Trophoblast cell (in vitro differentiated cells and primary cell): ENCODE measurements at regions not wholly inside any gene's neighbourhood (a gene's known extent, or its start where the extent isn't known, plus 50 kb on each side); places are given as distances from the start of the nearest gene placed in this dataset.

Experiments used
- DNase-seq, 2 donors: peaks; one replicate each; pipeline ENCODE4 v3.0.0-alpha.2; 2016
- H2AFZ ChIP-seq: 2 replicates; pipeline ENCODE4 v1.6.1; 2013; ENCODE audit warnings: low read length, moderate library complexity, mild to moderate bottlenecking; ENCODE audit not compliant: insufficient read depth, poor library complexity
- H2AK5ac ChIP-seq: 2 replicates; pipeline ENCODE4 v1.6.1; 2013; ENCODE audit warnings: mild to moderate bottlenecking, low read length
- H2BK120ac ChIP-seq: 2 replicates; pipeline ENCODE4 v1.6.1; 2013; ENCODE audit warnings: low read length, mild to moderate bottlenecking, moderate library complexity; ENCODE audit not compliant: insufficient read depth, poor library complexity
- H2BK12ac ChIP-seq: 2 replicates; pipeline ENCODE4 v1.6.1; 2013; ENCODE audit warnings: mild to moderate bottlenecking, low read length, moderate library complexity
- H2BK5ac ChIP-seq: 2 replicates; pipeline ENCODE4 v1.6.1; 2013; ENCODE audit warnings: low read length, low read depth, moderate library complexity, mild to moderate bottlenecking; ENCODE audit not compliant: poor library complexity
- H3K14ac ChIP-seq: 2 replicates; pipeline ENCODE4 v1.6.1; 2013; ENCODE audit warnings: mild to moderate bottlenecking, low read length
- H3K18ac ChIP-seq: 2 replicates; pipeline ENCODE4 v1.6.1; 2013; ENCODE audit warnings: mild to moderate bottlenecking, low read length
- H3K23ac ChIP-seq: 2 replicates; pipeline ENCODE4 v1.6.1; 2013; ENCODE audit warnings: low read length
- H3K27ac ChIP-seq: 2 replicates; pipeline ENCODE4 v1.5.1; 2013; ENCODE audit warnings: low read depth, mild to moderate bottlenecking, inconsistent platforms, low read length, moderate library complexity
- H3K27me3 ChIP-seq: 2 replicates; pipeline ENCODE4 v1.6.1; 2013; ENCODE audit warnings: inconsistent platforms, mild to moderate bottlenecking, low read length, moderate library complexity; ENCODE audit not compliant: insufficient read depth
- H3K36me3 ChIP-seq, 2 experiments: 1 replicate in 1 of 2; 2 replicates in 1 of 2; pipeline ENCODE4 v1.6.1; 2013; ENCODE audit warnings: low read length in 2 of 2, mild to moderate bottlenecking in 2 of 2, moderate library complexity in 1 of 2; ENCODE audit not compliant: insufficient read depth in 2 of 2, control insufficient read depth in 1 of 2
- H3K4ac ChIP-seq: 2 replicates; pipeline ENCODE4 v1.6.1; 2013; ENCODE audit warnings: low read depth, mild to moderate bottlenecking, low read length, moderate library complexity
- H3K4me1 ChIP-seq, 2 experiments: 1 replicate in 1 of 2; 2 replicates in 1 of 2; pipeline ENCODE4 v1.6.1; 2013; ENCODE audit warnings: low read length in 2 of 2, mild to moderate bottlenecking in 2 of 2, moderate library complexity in 1 of 2; ENCODE audit not compliant: insufficient read depth in 2 of 2, control insufficient read depth in 1 of 2
- H3K4me2 ChIP-seq: 2 replicates; pipeline ENCODE4 v1.6.1; 2013; ENCODE audit warnings: inconsistent platforms, mild to moderate bottlenecking, low read length, moderate library complexity
- H3K4me3 ChIP-seq: 2 replicates; pipeline ENCODE4 v1.5.1; 2013; ENCODE audit warnings: mild to moderate bottlenecking, low read depth, low read length, inconsistent platforms
- H3K79me1 ChIP-seq: one replicate; pipeline ENCODE4 v1.6.1; 2013; ENCODE audit warnings: low read length
- H3K79me2 ChIP-seq: 2 replicates; pipeline ENCODE4 v1.6.1; 2013; ENCODE audit warnings: low read length, mild to moderate bottlenecking; ENCODE audit not compliant: control insufficient read depth, insufficient read depth, poor library complexity
- H3K9ac ChIP-seq: 2 replicates; pipeline ENCODE4 v1.6.1; 2013; ENCODE audit warnings: mild to moderate bottlenecking, low read length
- H3K9me3 ChIP-seq: 2 replicates; pipeline ENCODE4 v1.6.1; 2013; ENCODE audit warnings: low read depth, mild to moderate bottlenecking, control low read depth, inconsistent platforms, low read length; ENCODE audit not compliant: insufficient read depth
- H4K12ac ChIP-seq: 2 replicates; pipeline ENCODE4 v1.6.1; 2013; ENCODE audit warnings: low read depth, mild to moderate bottlenecking, low read length, moderate library complexity
- H4K8ac ChIP-seq: 2 replicates; pipeline ENCODE4 v1.6.1; 2013; ENCODE audit warnings: low read depth, mild to moderate bottlenecking, low read length, moderate library complexity
- H4K91ac ChIP-seq: one replicate; pipeline ENCODE4 v1.6.1; 2013; ENCODE audit warnings: low read depth, mild to moderate bottlenecking, low read length, moderate library complexity
- WGBS: extraction: QIAGEN DNeasy Blood & Tissue Kit; methylation state at CpG from one replicate; pipeline ENCODE4 v1.1.7; 2013; ENCODE audit warnings: missing lambda C conversion rate; ENCODE audit not compliant: insufficient read length, insufficient coverage; ENCODE audit errors: extremely low coverage; 5-methylcytosine and 5-hydroxymethylcytosine counted together

GRCh38 chr1:173403996-173404395, 73.1 kb upstream of the PRDX6 start:
- H2BK120ac ChIP-seq = no peak overlapping the region
- no peaks in the 10 kb centered on the region for H3K27me3 ChIP-seq
- no CpG with 5 or more reads among the region's 3 CpGs for WGBS
- H4K8ac ChIP-seq = no peak overlapping the region
- DNase-seq = peak; percentile 45 to 60
- H3K4me3 ChIP-seq = no peak overlapping the region
- H3K4me2 ChIP-seq = no peak overlapping the region
- no peak overlapping the region for H4K91ac ChIP-seq
- no peak overlapping the region for H3K23ac ChIP-seq
- no peak overlapping the region for H3K9ac ChIP-seq
- no peaks in the 10 kb centered on the region for H3K79me2 ChIP-seq
- H3K36me3 ChIP-seq = no peaks in the 10 kb centered on the region
- no peak overlapping the region for H4K12ac ChIP-seq
- no peaks in the 10 kb centered on the region for H3K9me3 ChIP-seq
- H3K79me1 ChIP-seq = no peaks in the 10 kb centered on the region
- no peak overlapping the region for H3K18ac ChIP-seq
- no peak overlapping the region for H2AFZ ChIP-seq
- H2AK5ac ChIP-seq = no peak overlapping the region
- no peak overlapping the region for H3K4ac ChIP-seq
- H3K27ac ChIP-seq = no peak overlapping the region
- H2BK12ac ChIP-seq = no peak overlapping the region
- H3K4me1 ChIP-seq = peaks cover 0 to 2% of the 10 kb centered on the region in 2 experiments
- H2BK5ac ChIP-seq = no peak overlapping the region
- H3K14ac ChIP-seq = no peak overlapping the region

GRCh38 chr1:173405281-173405680, 71.9 kb upstream of the PRDX6 start:
- Histone ChIP-seq H3K79me2 (no peaks in the 10 kb centered on the region), H3K9me3 (no peaks in the 10 kb centered on the region), H3K23ac (no peak overlapping the region), H3K36me3 (no peaks in the 10 kb centered on the region), H4K12ac (no peak overlapping the region), H3K4me3 (no peak overlapping the region), H2BK120ac (no peak overlapping the region), H4K91ac (no peak overlapping the region), H3K18ac (no peak overlapping the region), H3K9ac (no peak overlapping the region), H2AK5ac (no peak overlapping the region), H2AFZ (no peak overlapping the region), H3K4me1 (peaks cover 0 to 2% of the 10 kb centered on the region in 2 experiments), H3K14ac (no peak overlapping the region), H2BK12ac (no peak overlapping the region), H3K4me2 (no peak overlapping the region), H3K27ac (no peak overlapping the region), H4K8ac (no peak overlapping the region), H3K79me1 (no peaks in the 10 kb centered on the region), H3K27me3 (no peaks in the 10 kb centered on the region), H3K4ac (no peak overlapping the region), H2BK5ac (no peak overlapping the region)
- DNase-seq = no peak

DNA sequence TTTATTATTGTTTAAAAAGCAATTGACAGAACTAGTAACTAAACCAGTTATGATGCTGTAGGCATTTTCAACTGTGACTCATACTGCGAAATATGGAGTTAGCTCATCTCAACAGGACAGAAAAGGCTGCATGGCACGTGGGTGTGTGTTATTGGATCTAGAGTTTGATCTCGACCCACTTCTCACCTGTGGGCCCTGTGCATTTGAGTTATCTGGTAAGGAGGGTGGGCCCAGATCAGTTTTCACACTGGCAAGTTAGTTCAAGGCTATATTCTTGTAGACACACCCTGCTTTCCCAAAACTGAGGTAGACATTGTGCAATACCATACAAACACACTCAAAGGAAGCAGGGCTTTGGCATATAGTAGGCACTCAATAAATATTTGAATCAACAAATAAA, 71.3 kb upstream of the PRDX6 start:
- H2BK120ac ChIP-seq = no peak overlapping the region
- H3K27me3 ChIP-seq = no peaks in the 10 kb centered on the region
- H3K79me2 ChIP-seq = no peaks in the 10 kb centered on the region
- no peak overlapping the region for H3K18ac ChIP-seq
- no peak overlapping the region for H4K8ac ChIP-seq
- H2BK12ac ChIP-seq = no peak overlapping the region
- H4K12ac ChIP-seq = no peak overlapping the region
- no peak overlapping the region for H3K4me2 ChIP-seq
- no peak overlapping the region for H2AFZ ChIP-seq
- no peak overlapping the region for H3K4ac ChIP-seq
- H3K79me1 ChIP-seq = no peaks in the 10 kb centered on the region
- H3K14ac ChIP-seq = no peak overlapping the region
- no CpG with 5 or more reads among the region's 3 CpGs for WGBS
- H3K36me3 ChIP-seq = peaks cover 0 to 4% of the 10 kb centered on the region in 2 experiments
- no peak overlapping the region for H3K4me3 ChIP-seq
- H3K9ac ChIP-seq = no peak overlapping the region
- no peak overlapping the region for H3K23ac ChIP-seq
- H2AK5ac ChIP-seq = no peak overlapping the region
- no peak overlapping the region for H3K27ac ChIP-seq
- H3K4me1 ChIP-seq = peaks cover 0 to 2% of the 10 kb centered on the region in 2 experiments
- no peak overlapping the region for H2BK5ac ChIP-seq
- no peaks in the 10 kb centered on the region for H3K9me3 ChIP-seq
- DNase-seq = peak; percentile 74 to 91
- no peak overlapping the region for H4K91ac ChIP-seq

DNA sequence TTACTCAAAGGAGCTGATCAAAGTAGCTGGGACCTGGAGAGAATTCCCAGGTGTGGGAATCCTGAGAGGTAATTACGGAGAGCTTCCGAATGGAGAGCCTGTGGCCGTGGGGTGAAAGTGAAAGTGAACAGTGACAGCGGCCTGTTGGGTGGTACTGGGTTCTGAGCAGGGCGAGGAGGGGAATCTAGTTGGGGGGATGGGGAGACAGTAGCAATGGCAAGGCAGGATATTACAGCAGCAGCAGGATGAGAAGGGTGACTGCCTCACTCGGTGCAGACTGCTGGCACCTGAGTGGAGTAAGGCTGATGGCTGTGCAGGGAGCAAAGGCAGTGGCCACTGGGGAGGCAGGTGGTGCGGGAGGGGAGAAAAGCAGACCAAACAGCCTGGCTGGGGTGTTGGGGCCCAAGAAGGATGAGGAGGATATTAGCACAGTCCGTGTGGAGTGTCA, 70.3 kb upstream of the PRDX6 start:
- no peak overlapping the region for H2BK12ac ChIP-seq
- DNase-seq = no peak
- no peak overlapping the region for H3K27ac ChIP-seq
- no peak overlapping the region for H2AK5ac ChIP-seq
- no peak overlapping the region for H2BK5ac ChIP-seq
- no peak overlapping the region for H2AFZ ChIP-seq
- no peak overlapping the region for H3K9ac ChIP-seq
- no peak overlapping the region for H4K91ac ChIP-seq
- H3K18ac ChIP-seq = no peak overlapping the region
- H3K27me3 ChIP-seq = no peaks in the 10 kb centered on the region
- no peak overlapping the region for H4K12ac ChIP-seq
- H3K9me3 ChIP-seq = no peaks in the 10 kb centered on the region
- no peak overlapping the region for H3K4me2 ChIP-seq
- no peak overlapping the region for H3K4ac ChIP-seq
- no peaks in the 10 kb centered on the region for H3K79me2 ChIP-seq
- WGBS = no CpG with 5 or more reads among the region's 8 CpGs
- H2BK120ac ChIP-seq = no peak overlapping the region
- no peak overlapping the region for H3K23ac ChIP-seq
- H3K14ac ChIP-seq = no peak overlapping the region
- H4K8ac ChIP-seq = no peak overlapping the region
- no peaks in the 10 kb centered on the region for H3K79me1 ChIP-seq
- peaks cover 0 to 2% of the 10 kb centered on the region in 2 experiments for H3K4me1 ChIP-seq
- peak overlapping the region; percentile 6 for H3K4me3 ChIP-seq
- H3K36me3 ChIP-seq = peaks cover 0 to 5% of the 10 kb centered on the region in 2 experiments
